NK-92 treated with Interleukin-12 subunit alpha and Interleukin-12 subunit beta, amount 100 ng/mL, for 24 hours (cell line): ENCODE measurements at regions not wholly inside any gene's neighbourhood (a gene's known extent, or its start where the extent isn't known, plus 50 kb on each side); places are given as distances from the start of the nearest gene placed in this dataset.
"Not testable (repeated sequence)": the region's sequence is repeated elsewhere in the genome, so short reads cannot be mapped to it uniquely, and the experiment has no call there.

Experiments used
- DNase-seq: peaks from one replicate; lab custom pipeline; 2025; lab: John Stamatoyannopoulos, UW

GRCh38 chr10:5268743-5269142 is 72.1 kb downstream of the AKR1C4 start:
- DNase-seq, result no peak

DNA sequence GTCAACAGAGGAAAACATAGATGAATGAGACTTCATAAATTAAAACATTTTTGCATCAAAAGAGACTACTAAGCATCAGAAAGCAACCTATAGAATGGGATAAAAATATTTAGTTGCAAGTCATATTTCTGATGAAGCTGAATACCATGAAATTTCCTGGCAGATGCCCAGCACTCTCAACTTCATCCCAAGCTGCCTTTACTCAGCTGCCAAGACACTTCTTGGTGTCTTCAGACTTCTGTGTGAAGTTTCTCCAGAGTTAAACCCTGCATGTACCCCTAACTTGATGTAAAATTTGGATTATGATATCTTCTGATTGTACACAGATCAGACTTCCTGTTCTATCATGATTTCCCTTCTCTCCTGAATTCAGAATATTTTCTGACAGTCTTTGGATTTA is 73.2 kb downstream of the AKR1C4 start:
- no peak for DNase-seq

DNA sequence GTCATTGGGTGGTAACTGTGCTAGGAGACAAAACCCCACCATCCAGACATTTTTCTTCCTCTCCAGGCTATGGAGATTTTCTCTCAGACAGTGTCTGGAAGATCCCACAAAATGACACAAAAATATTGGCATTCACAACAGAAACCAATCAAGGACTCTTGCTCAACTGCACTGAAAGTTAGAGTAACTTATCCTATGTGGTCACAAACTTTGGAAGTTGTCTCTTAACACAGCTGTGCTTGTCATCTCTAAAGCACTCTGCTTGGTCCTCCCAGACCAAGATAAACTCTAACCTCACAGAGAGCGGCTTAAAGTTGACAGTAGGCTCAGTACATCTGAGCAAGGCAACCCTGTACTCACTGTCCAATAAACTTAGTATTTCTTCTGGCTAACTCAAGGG is 74.9 kb downstream of the AKR1C4 start:
- no peak for DNase-seq

DNA sequence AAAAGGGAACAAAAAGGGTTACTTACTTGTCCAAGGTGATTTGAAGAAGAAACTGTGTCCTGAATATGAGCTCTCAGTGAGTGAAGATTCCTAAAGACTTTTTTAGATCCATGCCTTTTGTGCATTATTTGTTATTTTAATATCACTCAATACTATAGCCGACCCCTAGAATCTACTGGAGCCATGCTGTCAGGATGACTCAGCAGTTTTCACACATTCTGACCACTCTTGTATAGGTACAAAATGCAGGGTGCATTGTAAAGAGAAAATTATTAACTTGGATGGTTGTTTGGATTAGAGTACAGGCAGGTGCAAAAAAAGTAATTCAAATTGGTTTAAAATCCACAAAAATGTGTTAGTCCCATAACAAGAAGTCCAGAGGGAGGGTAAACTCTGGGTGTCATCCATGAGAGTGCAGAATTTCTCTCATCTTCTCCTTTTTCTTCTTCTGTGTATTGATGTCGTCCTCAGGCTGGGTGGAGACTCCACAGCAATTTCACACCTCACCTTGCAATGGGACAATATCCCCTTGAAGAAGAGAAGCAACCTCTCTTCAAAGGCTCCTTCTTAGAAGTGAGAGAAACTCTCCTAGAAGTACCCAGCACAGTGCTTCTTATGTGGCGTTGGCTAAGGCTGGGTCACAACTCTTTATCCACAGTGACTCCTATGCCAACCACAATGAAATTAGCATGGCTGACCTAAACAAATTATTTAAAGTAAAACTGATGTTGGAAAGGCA is 75.6 kb downstream of the AKR1C4 start:
- DNase-seq, result no peak

GRCh38 chr10:5274795-5275194 is 78.2 kb downstream of the AKR1C4 start:
- DNase-seq, result no peak

GRCh38 chr10:5281356-5281755 is 83.4 kb upstream of the UCN3 start:
- no peak for DNase-seq

GRCh38 chr10:5282137-5282536 is 82.6 kb upstream of the UCN3 start:
- DNase-seq, result no peak

DNA sequence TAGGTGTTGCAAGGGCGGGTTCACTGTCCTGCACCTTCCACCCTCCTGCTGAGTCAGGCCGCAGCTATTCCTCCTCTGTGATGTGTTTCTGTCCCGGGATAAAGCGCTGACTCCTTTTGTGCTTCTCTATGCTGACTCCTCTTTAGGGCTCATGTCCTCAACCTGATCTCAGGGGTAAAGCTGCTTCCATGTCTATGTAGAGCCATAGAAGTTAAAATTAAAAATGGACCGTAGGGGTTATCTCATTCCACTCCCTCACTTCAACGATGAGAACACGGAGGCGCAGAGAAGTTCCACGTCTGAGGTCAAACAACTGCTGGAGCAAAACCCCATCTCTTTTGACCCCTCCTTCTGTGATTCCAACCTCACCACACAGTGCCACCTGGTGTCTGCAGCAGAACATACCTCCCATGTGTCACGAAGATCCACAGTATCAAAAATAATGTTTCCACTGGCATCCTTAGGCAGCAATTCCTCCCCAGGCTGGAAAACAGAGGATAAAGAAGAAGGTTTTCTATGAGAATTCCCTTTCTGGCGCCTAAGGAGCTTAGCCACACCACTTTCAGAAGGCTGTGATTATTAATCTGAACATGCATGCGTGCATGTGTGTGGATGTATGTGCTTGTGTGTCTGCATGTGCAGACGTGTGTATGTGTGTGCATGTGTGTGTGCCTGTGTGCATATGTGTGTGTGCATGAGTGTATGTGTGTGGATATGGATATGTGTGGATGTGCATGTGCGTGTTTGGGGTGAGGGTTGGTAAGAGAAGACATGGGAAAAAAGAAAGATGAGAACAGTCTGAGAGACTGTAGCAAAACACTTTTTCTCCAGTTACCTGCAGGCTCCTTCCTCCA is 81.2 kb upstream of the UCN3 start:
- peak; percentile 54 for DNase-seq

DNA sequence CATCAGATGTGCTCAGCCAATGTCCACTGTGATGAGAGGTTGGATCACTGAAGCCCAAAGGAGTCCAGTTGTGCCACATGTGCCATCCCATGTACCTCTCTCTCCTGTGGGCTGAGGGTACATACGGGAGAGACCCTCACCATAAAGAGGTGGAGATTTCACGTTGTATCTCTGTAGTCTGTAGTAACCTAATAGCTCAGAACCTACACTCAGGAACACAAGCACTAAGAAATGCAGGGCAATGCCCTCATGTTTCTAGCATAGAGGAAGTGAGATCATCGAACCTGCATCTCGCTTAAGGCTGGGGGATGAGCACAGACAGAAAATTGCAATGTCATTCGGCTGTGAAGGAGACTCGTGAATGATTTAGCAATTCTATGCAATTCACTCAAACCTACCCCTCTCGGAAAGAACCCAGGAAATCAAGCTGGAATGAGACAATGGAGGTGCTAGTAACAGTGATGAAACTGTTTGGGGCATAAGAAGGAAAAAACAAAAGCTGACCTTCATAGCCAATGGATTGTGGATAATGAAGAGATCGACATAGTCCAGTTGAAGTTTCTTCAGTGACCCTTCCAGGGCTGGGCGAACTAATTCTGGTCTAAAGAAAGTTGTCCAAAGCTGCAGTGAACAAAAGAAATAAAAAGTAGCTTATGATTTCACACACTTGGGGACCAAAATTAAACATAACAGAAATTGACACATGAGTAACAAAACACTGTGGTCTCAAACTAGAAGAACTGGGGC is 80.3 kb upstream of the UCN3 start:
- DNase-seq, result peak; percentile 21

DNA sequence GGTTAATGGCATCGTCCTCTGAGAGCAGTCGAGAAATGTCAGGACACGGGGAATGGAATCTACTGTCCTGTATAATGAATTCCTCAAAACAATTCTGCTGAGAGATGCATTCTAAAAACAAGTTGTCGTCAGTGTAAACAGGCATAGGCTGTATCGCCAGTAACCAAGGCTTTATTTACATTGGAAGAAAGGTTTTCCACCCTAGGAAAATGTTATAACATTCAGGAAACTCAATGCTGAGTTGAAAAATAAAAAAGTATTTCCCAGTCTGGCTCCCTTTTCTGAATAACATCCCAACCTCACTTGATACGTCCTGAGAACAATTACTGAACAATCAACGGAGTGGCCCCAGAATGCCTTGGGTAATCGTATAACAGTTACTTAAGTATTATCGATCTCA is 79.6 kb upstream of the UCN3 start:
- no peak for DNase-seq

DNA sequence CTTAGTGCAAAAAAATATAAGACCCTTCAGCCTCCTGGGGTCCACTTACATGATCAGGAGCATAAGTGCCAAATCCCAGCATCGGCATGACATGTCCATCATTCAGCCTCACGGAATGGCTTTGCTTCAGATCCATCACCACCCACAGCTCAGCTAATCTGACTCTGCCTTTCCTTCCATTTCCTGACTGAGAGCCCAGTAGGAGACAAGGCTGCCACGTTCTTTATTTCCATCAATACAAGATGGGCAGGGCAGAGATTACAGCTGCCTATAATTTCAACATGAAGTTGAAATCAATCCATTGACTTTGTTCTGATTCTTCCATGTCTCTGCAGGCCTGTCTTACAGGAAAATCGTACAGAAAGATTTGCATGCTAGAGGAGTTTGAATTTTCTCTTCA is 76.4 kb upstream of the UCN3 start:
- no peak for DNase-seq

GRCh38 chr10:5289228-5289627 is 75.5 kb upstream of the UCN3 start:
- not testable (repeated sequence) for DNase-seq

- DNase-seq, result peak; percentile 44
These were observed 73.1 kb upstream of the UCN3 start for GRCh38 chr10:5291501-5292195.

DNA sequence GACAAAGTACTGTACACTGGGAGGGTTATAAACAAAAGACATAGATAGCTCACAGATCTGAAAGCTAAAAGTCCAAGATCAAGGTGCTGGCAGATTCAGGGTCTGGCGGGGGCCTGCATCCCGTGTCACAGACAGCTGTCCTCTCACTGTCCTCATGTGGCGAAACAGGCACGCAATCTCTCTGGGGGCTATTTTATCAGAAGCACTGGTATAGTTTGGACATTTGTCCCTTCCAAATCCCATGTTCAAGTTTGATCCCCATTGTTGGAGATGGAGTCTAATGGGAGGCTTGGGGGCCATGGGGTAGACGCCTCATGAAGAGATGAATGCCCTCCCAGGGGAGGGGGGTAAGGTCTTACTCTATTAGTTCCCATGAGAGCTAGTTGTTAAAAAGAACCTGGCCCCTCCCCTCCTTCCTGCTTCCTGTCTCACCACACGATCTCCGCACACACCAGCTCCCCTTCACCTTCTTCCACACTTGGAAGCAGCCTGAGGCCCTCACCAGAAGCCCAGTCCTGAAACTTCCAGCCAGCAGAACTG is 72.5 kb upstream of the UCN3 start:
- DNase-seq, result no peak

DNA sequence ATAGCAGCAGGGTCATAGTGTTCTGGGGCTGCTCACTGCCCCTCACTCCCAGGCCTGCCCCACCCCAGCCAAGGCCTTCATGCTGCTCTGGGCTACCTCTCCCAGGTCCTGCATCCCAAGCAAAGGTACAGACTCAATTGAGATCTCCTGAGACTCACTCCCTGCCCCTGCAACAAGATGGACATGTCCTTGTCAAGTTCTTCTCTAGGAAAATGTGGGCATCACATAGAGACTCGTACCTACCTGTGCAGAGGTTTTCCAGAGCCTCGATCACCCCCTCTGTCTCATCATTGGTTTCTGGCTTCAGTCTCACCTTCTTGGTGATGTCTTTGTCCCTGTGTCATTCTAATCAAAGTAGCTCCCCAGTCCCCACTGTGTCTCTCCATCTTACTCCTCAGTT is 71.8 kb upstream of the UCN3 start:
- DNase-seq, result not testable (repeated sequence)

DNA sequence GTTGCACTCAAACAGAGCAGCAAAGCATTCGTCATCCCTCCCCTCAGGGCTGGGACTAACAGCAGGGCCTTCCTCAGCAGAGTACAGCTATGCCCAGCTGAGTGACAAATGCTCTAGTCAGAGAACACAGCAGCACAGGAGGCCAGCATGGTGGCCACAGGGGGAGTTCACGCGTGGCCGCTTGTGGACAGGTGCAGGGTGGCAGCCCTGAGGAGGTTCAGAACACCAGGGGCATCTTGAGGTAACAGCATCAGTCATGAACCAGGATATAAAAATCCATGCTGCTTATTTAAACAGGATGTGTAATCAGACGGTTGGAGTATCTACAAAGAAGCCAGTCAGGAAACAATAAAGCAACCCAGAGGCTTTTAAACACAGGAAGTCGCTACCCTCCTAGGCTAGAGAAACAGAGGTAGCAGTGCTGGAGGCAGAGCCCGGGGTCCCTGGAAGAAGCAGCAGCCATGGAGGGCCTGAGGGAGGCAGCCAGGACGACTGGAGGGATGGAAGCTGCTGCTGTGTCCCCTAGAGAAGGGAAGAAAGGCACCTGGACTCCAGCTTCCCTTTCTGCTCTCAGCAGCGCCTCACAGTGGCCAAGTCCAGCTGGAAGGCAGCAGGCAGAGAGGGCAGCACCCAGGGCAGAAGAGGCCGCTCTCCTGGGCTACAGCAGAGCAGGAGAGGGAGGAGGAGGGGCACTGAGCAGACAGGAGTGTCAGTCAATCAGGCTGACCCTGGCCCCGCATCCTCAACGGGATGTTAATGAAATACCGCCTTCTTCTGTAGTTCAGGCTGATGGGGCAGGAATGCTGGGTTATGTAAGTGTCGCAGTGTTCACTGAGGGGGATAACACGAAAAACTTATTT is 70.8 kb upstream of the UCN3 start:
- peak; percentile 35 for DNase-seq

- peak; percentile 31 for DNase-seq
These were observed 67.3 kb upstream of the UCN3 start for GRCh38 chr10:5297466-5297865.

DNA sequence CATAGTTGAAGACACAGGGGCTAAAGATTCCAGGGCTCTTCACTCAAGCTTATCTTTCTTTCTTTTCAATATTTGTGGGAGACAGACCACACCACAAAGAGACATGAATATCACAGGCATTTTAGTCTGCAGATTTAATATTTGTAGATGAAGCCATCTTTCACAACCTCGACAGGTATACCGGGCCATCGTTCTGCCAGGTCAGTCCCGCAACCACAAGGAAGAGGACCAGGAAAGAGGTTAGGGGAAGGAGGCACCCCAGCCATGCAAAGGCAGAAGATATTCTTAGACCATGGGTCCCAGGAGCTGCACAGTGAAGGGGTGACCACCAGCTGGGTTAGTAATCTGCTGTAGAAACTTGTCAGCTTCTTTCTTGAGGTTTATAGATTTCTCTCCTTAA is 66.8 kb upstream of the UCN3 start:
- DNase-seq, result no peak

DNA sequence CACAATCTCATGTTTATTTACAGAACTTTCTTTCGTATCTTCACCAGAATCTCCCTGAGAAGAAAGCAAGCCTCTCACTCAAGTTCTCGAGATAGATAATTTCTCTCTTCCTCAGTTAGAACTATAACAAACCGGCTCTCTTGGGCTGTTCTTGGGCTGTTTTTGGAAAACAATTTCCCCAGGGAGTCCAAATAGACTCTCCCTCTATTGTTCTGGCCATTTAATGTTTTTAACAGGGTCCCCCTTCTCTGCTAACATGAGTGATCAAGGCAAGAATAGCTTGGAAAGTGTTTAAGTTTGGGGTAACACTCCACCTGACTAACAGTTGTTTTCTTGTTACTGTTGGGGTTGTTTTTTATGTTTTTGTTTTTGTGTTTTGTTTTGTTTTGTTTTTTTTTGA is 64.8 kb upstream of the UCN3 start:
- DNase-seq, result no peak

DNA sequence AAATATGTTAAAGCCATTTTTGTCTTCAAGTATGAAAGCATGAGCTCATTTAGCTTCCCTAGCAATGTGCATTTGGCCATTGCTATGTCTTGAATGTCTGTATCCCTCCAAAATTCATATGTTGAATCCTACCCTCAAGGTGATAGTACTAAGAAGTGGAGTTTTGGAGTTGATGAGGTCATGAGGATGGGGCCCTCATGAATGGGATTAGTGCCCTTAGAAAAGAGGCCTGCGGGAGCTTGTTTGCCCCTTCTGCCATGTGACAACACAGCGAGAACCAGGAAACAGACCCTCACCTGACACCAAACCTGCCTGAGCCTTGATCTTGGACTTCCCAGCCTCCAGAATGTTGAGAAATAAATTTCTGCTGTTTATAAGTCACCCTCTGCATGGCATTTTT is 61.3 kb upstream of the UCN3 start:
- no peak for DNase-seq

GRCh38 chr10:5305374-5305773 is 59.4 kb upstream of the UCN3 start:
- no peak for DNase-seq
